Adrenal gland (tissue), 5 donors: ENCODE measurements at regions not wholly inside any gene's neighbourhood (a gene's known extent, or its start where the extent isn't known, plus 50 kb on each side); places are given as distances from the start of the nearest gene placed in this dataset.

Experiments
- POLR2A ChIP-seq, 2 donors: fragments of 450-650 bp; IDR thresholded peaks; one replicate each; pipeline ENCODE4 v1.6.1; 2017; ENCODE audit warnings: antibody characterized with exemption in 2 of 2, mild to moderate bottlenecking in 2 of 2, moderate library complexity in 1 of 2
- TF ChIP-seq, protein P1 (sequence below), 6 experiments: fragments of 450-650 bp in 4 of 6; fragments of 200-600 bp in 2 of 6; sonication (generic) in 1 of 6; IDR thresholded peaks; 1 replicate in 5 of 6; 2 replicates in 1 of 6; pipeline versions ENCODE4 v1.5.1 to v1.8.0; 2016 to 2021; ENCODE audit warnings: antibody characterized with exemption in 6 of 6, mild to moderate bottlenecking in 2 of 6, moderate library complexity in 1 of 6
- donor health status: DM: no; HTN: no; CAD: no.

DNA sequence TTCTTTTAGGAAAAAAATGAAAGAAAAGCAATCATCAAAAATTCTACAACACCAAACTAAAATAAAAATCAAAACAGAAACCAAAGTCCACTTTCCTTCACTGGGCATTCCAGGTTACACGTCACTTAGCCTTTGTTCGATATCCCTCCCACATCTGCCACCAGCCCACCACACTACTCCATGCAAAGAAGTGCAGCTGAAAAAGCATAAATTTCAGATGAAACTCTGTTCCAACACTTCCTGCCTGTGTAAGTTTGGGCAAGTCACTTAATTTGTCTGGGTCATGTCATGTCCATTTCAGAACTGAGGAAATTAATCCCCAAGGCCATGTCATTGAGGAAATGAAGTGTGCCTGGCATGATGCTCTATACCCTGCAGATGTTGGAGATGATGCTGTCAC, 354.3 kb upstream of the USP24 start:
- no peak for TF ChIP-seq POLR2A (IDR thresholded peaks at IDR 0.05)
- TF ChIP-seq, protein P1, sequence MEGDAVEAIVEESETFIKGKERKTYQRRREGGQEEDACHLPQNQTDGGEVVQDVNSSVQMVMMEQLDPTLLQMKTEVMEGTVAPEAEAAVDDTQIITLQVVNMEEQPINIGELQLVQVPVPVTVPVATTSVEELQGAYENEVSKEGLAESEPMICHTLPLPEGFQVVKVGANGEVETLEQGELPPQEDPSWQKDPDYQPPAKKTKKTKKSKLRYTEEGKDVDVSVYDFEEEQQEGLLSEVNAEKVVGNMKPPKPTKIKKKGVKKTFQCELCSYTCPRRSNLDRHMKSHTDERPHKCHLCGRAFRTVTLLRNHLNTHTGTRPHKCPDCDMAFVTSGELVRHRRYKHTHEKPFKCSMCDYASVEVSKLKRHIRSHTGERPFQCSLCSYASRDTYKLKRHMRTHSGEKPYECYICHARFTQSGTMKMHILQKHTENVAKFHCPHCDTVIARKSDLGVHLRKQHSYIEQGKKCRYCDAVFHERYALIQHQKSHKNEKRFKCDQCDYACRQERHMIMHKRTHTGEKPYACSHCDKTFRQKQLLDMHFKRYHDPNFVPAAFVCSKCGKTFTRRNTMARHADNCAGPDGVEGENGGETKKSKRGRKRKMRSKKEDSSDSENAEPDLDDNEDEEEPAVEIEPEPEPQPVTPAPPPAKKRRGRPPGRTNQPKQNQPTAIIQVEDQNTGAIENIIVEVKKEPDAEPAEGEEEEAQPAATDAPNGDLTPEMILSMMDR (IDR thresholded peaks at IDR 0.05) = no peak
